ENCODE measurements at regions not wholly inside any gene's neighbourhood (a gene's known extent, or its start where the extent isn't known, plus 50 kb on each side); places are given as distances from the start of the nearest gene placed in this dataset.

DNA sequence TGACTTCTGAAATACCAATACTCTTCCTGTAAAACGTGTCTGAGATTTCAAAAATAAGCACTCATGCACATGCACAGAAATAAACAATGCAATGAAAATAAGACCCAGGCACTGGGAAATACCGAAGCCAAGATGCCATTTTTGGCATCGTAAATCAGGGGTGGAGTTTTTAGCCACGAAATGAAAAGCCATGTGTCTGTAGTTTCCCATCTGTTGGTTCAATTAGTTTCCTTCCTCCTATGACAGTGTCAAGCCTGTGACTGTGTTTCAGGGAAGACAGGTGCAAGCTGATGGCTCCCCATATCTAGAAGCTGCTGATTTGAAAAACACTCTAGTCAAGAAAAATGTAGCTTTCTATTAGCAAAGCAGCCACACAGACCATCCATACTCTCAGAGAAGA lies 480.4 kb upstream of the CAMK1G start:
- TF ChIP-seq, protein P1, sequence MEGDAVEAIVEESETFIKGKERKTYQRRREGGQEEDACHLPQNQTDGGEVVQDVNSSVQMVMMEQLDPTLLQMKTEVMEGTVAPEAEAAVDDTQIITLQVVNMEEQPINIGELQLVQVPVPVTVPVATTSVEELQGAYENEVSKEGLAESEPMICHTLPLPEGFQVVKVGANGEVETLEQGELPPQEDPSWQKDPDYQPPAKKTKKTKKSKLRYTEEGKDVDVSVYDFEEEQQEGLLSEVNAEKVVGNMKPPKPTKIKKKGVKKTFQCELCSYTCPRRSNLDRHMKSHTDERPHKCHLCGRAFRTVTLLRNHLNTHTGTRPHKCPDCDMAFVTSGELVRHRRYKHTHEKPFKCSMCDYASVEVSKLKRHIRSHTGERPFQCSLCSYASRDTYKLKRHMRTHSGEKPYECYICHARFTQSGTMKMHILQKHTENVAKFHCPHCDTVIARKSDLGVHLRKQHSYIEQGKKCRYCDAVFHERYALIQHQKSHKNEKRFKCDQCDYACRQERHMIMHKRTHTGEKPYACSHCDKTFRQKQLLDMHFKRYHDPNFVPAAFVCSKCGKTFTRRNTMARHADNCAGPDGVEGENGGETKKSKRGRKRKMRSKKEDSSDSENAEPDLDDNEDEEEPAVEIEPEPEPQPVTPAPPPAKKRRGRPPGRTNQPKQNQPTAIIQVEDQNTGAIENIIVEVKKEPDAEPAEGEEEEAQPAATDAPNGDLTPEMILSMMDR (IDR thresholded peaks at IDR 0.05) = no peak
- no peak for TF ChIP-seq POLR2AphosphoS5 (IDR thresholded peaks at IDR 0.05; ENCODE audit: insufficient read depth in 1 of 2, low read depth in 1 of 2)
